Keratinocyte (primary cell): ENCODE measurements at regions not wholly inside any gene's neighbourhood (a gene's known extent, or its start where the extent isn't known, plus 50 kb on each side); places are given as distances from the start of the nearest gene placed in this dataset.

Source experiments
- EZH2 ChIP-seq: IDR thresholded peaks from one replicate; pipeline ENCODE4 v1.6.1; 2012; ENCODE audit warnings: inconsistent platforms, mild to moderate bottlenecking, low read length, moderate library complexity
- TF ChIP-seq, protein P1 (sequence below), 3 experiments: IDR thresholded peaks in 1 of 3; conservative IDR thresholded peaks in 1 of 3; optimal IDR thresholded peaks in 1 of 3; 2 replicates in 2 of 3; 3 replicates in 1 of 3; pipeline versions ENCODE3 to v1.5.1; 2011; ENCODE audit warnings: low read length in 3 of 3, mild to moderate bottlenecking in 3 of 3, moderate library complexity in 2 of 3, control low read depth in 1 of 3, inconsistent platforms in 1 of 3; ENCODE audit not compliant: insufficient read depth in 2 of 3; ENCODE audit errors: extremely low read depth in 1 of 3

DNA sequence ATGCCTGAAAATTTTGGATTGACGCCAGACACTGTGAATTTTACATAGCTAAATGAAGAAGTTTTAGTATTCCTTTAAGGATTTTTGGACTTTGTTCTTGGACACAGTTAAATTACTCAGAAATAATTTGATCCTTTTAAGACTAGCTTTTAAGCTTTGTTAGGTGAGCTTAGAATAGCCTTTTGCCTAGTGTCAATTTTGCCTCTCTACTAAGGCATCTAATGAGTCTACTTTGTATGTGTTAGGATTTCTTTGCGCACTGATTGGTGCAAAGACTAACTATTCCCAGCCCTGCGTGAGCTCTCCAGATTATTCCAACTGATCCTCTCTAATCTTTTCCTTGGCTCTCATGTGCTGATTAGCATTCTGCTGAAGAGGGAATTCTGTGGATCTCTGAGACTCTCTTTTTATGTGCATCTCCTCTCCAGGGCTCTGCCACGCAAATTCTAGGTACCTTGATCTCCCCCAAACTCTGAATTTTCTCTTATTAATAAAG, 128.1 kb upstream of the BCL9 start:
- TF ChIP-seq, protein P1, sequence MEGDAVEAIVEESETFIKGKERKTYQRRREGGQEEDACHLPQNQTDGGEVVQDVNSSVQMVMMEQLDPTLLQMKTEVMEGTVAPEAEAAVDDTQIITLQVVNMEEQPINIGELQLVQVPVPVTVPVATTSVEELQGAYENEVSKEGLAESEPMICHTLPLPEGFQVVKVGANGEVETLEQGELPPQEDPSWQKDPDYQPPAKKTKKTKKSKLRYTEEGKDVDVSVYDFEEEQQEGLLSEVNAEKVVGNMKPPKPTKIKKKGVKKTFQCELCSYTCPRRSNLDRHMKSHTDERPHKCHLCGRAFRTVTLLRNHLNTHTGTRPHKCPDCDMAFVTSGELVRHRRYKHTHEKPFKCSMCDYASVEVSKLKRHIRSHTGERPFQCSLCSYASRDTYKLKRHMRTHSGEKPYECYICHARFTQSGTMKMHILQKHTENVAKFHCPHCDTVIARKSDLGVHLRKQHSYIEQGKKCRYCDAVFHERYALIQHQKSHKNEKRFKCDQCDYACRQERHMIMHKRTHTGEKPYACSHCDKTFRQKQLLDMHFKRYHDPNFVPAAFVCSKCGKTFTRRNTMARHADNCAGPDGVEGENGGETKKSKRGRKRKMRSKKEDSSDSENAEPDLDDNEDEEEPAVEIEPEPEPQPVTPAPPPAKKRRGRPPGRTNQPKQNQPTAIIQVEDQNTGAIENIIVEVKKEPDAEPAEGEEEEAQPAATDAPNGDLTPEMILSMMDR (optimal IDR thresholded peaks at IDR 0.05 in 1 of 3, IDR thresholded peaks at IDR 0.05 in 1 of 3, conservative IDR thresholded peaks at IDR 0.05 in 1 of 3; ENCODE audit: extremely low read depth in 1 of 3, insufficient read depth in 2 of 3, low read length in 3 of 3) = no peak
- no peak for TF ChIP-seq EZH2
